Panc1 (cell line): ENCODE measurements at regions not wholly inside any gene's neighbourhood (a gene's known extent, or its start where the extent isn't known, plus 50 kb on each side); places are given as distances from the start of the nearest gene placed in this dataset.

Experiments used
- TF ChIP-seq, protein P1 (sequence below): fragments of 450-650 bp; IDR thresholded peaks from 2 replicates; pipeline ENCODE4 v1.5.1; 2017; ENCODE audit warnings: mild to moderate bottlenecking
- TF ChIP-seq, protein P2 (sequence below), 2 experiments: IDR thresholded peaks; 2 replicates each; pipeline ENCODE4 v1.6.1; 2011 to 2012; ENCODE audit warnings: low read depth in 2 of 2, control low read depth in 1 of 2, low read length in 1 of 2, mild to moderate bottlenecking in 1 of 2, moderate library complexity in 1 of 2; ENCODE audit not compliant: insufficient read depth in 1 of 2

DNA sequence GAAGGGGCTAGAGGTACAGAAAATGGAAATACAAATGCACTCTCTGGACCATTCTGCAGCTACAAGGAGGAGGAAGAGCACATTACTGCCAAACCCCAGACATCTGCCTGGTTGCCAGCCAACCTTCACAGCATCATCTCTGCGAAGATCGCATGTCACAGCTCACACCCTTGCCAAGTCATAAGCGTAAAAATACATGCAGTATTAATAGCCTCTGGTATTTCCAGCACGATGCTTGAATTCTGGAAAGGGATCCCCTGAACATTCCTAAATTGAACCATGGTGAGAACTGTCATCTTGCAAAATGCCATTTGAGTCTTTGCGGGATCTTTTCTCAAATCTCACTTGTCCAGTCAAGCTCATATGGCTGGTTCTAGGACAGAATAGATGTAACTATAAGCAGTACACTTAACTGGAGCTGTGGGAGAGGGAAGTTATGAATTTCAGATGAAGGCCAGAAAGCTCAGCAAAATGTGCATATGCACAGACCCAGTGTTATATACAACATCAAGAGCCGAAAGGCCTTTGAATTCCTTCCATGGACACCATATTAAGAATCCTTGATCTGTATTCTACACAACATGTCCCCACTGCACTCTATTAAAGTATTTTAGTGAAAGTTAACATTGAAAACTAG, 211.6 kb downstream of the DUSP6 start:
- TF ChIP-seq, protein P1, sequence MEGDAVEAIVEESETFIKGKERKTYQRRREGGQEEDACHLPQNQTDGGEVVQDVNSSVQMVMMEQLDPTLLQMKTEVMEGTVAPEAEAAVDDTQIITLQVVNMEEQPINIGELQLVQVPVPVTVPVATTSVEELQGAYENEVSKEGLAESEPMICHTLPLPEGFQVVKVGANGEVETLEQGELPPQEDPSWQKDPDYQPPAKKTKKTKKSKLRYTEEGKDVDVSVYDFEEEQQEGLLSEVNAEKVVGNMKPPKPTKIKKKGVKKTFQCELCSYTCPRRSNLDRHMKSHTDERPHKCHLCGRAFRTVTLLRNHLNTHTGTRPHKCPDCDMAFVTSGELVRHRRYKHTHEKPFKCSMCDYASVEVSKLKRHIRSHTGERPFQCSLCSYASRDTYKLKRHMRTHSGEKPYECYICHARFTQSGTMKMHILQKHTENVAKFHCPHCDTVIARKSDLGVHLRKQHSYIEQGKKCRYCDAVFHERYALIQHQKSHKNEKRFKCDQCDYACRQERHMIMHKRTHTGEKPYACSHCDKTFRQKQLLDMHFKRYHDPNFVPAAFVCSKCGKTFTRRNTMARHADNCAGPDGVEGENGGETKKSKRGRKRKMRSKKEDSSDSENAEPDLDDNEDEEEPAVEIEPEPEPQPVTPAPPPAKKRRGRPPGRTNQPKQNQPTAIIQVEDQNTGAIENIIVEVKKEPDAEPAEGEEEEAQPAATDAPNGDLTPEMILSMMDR: no peak
- TF ChIP-seq, protein P2, sequence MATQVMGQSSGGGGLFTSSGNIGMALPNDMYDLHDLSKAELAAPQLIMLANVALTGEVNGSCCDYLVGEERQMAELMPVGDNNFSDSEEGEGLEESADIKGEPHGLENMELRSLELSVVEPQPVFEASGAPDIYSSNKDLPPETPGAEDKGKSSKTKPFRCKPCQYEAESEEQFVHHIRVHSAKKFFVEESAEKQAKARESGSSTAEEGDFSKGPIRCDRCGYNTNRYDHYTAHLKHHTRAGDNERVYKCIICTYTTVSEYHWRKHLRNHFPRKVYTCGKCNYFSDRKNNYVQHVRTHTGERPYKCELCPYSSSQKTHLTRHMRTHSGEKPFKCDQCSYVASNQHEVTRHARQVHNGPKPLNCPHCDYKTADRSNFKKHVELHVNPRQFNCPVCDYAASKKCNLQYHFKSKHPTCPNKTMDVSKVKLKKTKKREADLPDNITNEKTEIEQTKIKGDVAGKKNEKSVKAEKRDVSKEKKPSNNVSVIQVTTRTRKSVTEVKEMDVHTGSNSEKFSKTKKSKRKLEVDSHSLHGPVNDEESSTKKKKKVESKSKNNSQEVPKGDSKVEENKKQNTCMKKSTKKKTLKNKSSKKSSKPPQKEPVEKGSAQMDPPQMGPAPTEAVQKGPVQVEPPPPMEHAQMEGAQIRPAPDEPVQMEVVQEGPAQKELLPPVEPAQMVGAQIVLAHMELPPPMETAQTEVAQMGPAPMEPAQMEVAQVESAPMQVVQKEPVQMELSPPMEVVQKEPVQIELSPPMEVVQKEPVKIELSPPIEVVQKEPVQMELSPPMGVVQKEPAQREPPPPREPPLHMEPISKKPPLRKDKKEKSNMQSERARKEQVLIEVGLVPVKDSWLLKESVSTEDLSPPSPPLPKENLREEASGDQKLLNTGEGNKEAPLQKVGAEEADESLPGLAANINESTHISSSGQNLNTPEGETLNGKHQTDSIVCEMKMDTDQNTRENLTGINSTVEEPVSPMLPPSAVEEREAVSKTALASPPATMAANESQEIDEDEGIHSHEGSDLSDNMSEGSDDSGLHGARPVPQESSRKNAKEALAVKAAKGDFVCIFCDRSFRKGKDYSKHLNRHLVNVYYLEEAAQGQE (IDR thresholded peaks at IDR 0.05; ENCODE audit: insufficient read depth in 1 of 2, low read depth in 2 of 2, low read length in 1 of 2): no peak
